WTC11 (cell line): ENCODE measurements at regions not wholly inside any gene's neighbourhood (a gene's known extent, or its start where the extent isn't known, plus 50 kb on each side); places are given as distances from the start of the nearest gene placed in this dataset.

Source experiments
- ATAC-seq: fragments of 200-7000 bp; cut with Tn5 transposase; 2 replicates; pipeline ENCODE4 v1.10.0; 2021; ENCODE audit warnings: mild to moderate bottlenecking, moderate library complexity
- CTCF ChIA-PET: fragments of 300-600 bp; sonication (Branson Sonifier 250); formaldehyde crosslinking; loops from one replicate; lab custom pipeline; 2021; ENCODE audit warnings: antibody characterized with exemption; lab: Charles Lee
- POLR2A ChIA-PET: fragments of 350-600 bp; sonication (Branson Sonifier 250); formaldehyde crosslinking; loops from one replicate; lab custom pipeline; 2021; ENCODE audit warnings: antibody characterized with exemption; lab: Charles Lee
- DNase-seq: peaks from one replicate; pipeline ENCODE4 v3.0.0; 2021; ENCODE audit warnings: low spot score
- H3K27ac Mint-ChIP-seq: 2 replicates; pipeline ENCODE4 v1.8.0; 2021; ENCODE audit warnings: mixed read lengths
- H3K27me3 Mint-ChIP-seq: 2 replicates; pipeline ENCODE4 v1.8.0; 2021; ENCODE audit warnings: low read depth, mild to moderate bottlenecking, moderate library complexity, mixed read lengths
- H3K36me3 Mint-ChIP-seq: 2 replicates; pipeline ENCODE4 v1.8.0; 2021; ENCODE audit warnings: mixed read lengths
- H3K4me1 Mint-ChIP-seq: 2 replicates; pipeline ENCODE4 v1.8.0; 2022; ENCODE audit warnings: mixed read lengths
- H3K4me3 Mint-ChIP-seq: 2 replicates; pipeline ENCODE4 v1.8.0; 2021; ENCODE audit warnings: mild to moderate bottlenecking, moderate library complexity, mixed read lengths
- H3K9me3 Mint-ChIP-seq: 2 replicates; pipeline ENCODE4 v1.8.0; 2021; ENCODE audit warnings: mixed read lengths
- ATF3 ChIP-seq: sonication (generic); formaldehyde crosslinking; conservative IDR thresholded peaks from 2 replicates; pipeline ENCODE4 v1.8.1; 2022; ENCODE audit warnings: mild to moderate bottlenecking, missing genetic modification reagents
- CDX4 ChIP-seq: fragments of 250-450 bp; sonication (Bioruptor Pico); IDR thresholded peaks from 2 replicates; pipeline ENCODE4 v1.9.0; 2021; ENCODE audit warnings: moderate library complexity, mild to moderate bottlenecking, inconsistent platforms, borderline replicate concordance
- CREB1 ChIP-seq: sonication (generic); formaldehyde crosslinking; IDR thresholded peaks from 2 replicates; pipeline ENCODE4 v1.8.0; 2023; ENCODE audit warnings: mild to moderate bottlenecking, missing genetic modification reagents
- E2F1 ChIP-seq: sonication (generic); formaldehyde crosslinking; IDR thresholded peaks from 2 replicates; pipeline ENCODE4 v1.8.0; 2022; ENCODE audit warnings: mild to moderate bottlenecking, missing genetic modification reagents
- E2F5 ChIP-seq: sonication (generic); formaldehyde crosslinking; IDR thresholded peaks from 2 replicates; pipeline ENCODE4 v1.8.1; 2022; ENCODE audit warnings: mild to moderate bottlenecking, moderate library complexity, missing genetic modification reagents
- GRHL2 ChIP-seq: fragments of 250-450 bp; sonication (Bioruptor Pico); IDR thresholded peaks from 2 replicates; pipeline ENCODE4 v1.8.0; 2022; ENCODE audit warnings: mild to moderate bottlenecking, moderate library complexity; ENCODE audit not compliant: insufficient replicate concordance, severe bottlenecking
- GTF2I ChIP-seq: fragments of 250-450 bp; sonication (Bioruptor Pico); conservative IDR thresholded peaks from 2 replicates; pipeline ENCODE4 v1.4.0; 2021; ENCODE audit warnings: mild to moderate bottlenecking
- KAT7 ChIP-seq: sonication (generic); formaldehyde crosslinking; IDR thresholded peaks from 2 replicates; pipeline ENCODE4 v1.8.1; 2023; ENCODE audit warnings: missing genetic modification reagents, mild to moderate bottlenecking, borderline replicate concordance
- OVOL2 ChIP-seq: fragments of 250-450 bp; sonication (Bioruptor Pico); IDR thresholded peaks from 2 replicates; pipeline ENCODE4 v1.9.0; 2021; ENCODE audit warnings: mild to moderate bottlenecking, borderline replicate concordance
- RELA ChIP-seq: sonication (generic); formaldehyde crosslinking; IDR thresholded peaks from 2 replicates; pipeline ENCODE4 v1.8.1; 2022; ENCODE audit warnings: missing genetic modification reagents, mild to moderate bottlenecking, borderline replicate concordance
- SP1 ChIP-seq: sonication (generic); formaldehyde crosslinking; conservative IDR thresholded peaks from 2 replicates; pipeline ENCODE4 v1.8.1; 2022; ENCODE audit warnings: missing genetic modification reagents
- TCF7 ChIP-seq: sonication (generic); formaldehyde crosslinking; IDR thresholded peaks from 2 replicates; pipeline ENCODE4 v1.8.0; 2022; ENCODE audit warnings: mild to moderate bottlenecking, low read depth, missing genetic modification reagents, moderate library complexity
- ZNF219 ChIP-seq: sonication (generic); formaldehyde crosslinking; IDR thresholded peaks from 2 replicates; pipeline ENCODE4 v1.8.0; 2023; ENCODE audit warnings: missing genetic modification reagents, mild to moderate bottlenecking, borderline replicate concordance
- ZNF423 ChIP-seq: fragments of 250-450 bp; sonication (Bioruptor Pico); IDR thresholded peaks from 2 replicates; pipeline ENCODE4 v2.1.2; 2022; ENCODE audit warnings: mild to moderate bottlenecking, moderate library complexity
- ZNF512 ChIP-seq: sonication (generic); formaldehyde crosslinking; IDR thresholded peaks from 2 replicates; pipeline ENCODE4 v1.8.1; 2022; ENCODE audit warnings: missing genetic modification reagents, borderline replicate concordance
- ZNF532 ChIP-seq: fragments of 250-450 bp; sonication (Bioruptor Pico); IDR thresholded peaks from 2 replicates; pipeline ENCODE4 v1.9.0; 2021; ENCODE audit warnings: mild to moderate bottlenecking, borderline replicate concordance
- ZNF671 ChIP-seq: fragments of 250-450 bp; sonication (Bioruptor Pico); IDR thresholded peaks from 2 replicates; pipeline ENCODE4 v1.8.0; 2021; ENCODE audit warnings: mild to moderate bottlenecking

- TF ChIP-seq ZNF532 (CRISPR knock-in tag) = no peak
These were observed 171.8 kb upstream of the MAD2L1 start (continued) for GRCh38 chr4:120238277-120238973.

GRCh38 chr4:120236873-120237272, 170.2 kb upstream of the MAD2L1 start:
- Mint-ChIP-seq H3K27ac (no peak overlapping the region), H3K4me1 (no peaks in the 10 kb centered on the region), H3K27me3 (no peaks in the 10 kb centered on the region), H3K36me3 (no peaks in the 10 kb centered on the region), H3K9me3 (peaks cover 4% of the 10 kb centered on the region; the same call in 1 of the 2 replicates), H3K4me3 (no peak overlapping the region)
- ChIA-PET CTCF (no interaction called here), POLR2A (no interaction called here)
- ATAC-seq (no peak), DNase-seq (no peak)
- TF ChIP-seq OVOL2 (CRISPR knock-in tag) (no peak), ZNF512 (no peak), TCF7 (CRISPR knock-in tag) (no peak), E2F5 (CRISPR knock-in tag) (no peak), GTF2I (CRISPR knock-in tag) (no peak), SP1 (CRISPR knock-in tag) (no peak), KAT7 (CRISPR knock-in tag) (no peak), ZNF671 (CRISPR knock-in tag) (no peak), RELA (CRISPR knock-in tag) (no peak), CREB1 (CRISPR knock-in tag) (no peak), ZNF219 (no peak), ZNF423 (CRISPR knock-in tag) (no peak), E2F1 (CRISPR knock-in tag) (no peak), CDX4 (CRISPR knock-in tag) (no peak), GRHL2 (CRISPR knock-in tag) (no peak), ATF3 (no peak)
